DMS 273 treated with DMSO at 0.1 percent for 48 hours (cell line): ENCODE measurements at regions not wholly inside any gene's neighbourhood (a gene's known extent, or its start where the extent isn't known, plus 50 kb on each side); places are given as distances from the start of the nearest gene placed in this dataset.
"Not testable (repeated sequence)": the region's sequence is repeated elsewhere in the genome, so short reads cannot be mapped to it uniquely, and the experiment has no call there.

Source experiments
- DNase-seq: peaks from one replicate; lab custom pipeline; 2025; lab: John Stamatoyannopoulos, UW

- DNase-seq = not testable (repeated sequence)
Observed at GRCh38 chr7:135872861-135873260, 104.3 kb downstream of the MTPN start.

- DNase-seq = no peak
Observed at GRCh38 chr7:135862586-135863340, 114.2 kb upstream of the FAM180A start.

DNA sequence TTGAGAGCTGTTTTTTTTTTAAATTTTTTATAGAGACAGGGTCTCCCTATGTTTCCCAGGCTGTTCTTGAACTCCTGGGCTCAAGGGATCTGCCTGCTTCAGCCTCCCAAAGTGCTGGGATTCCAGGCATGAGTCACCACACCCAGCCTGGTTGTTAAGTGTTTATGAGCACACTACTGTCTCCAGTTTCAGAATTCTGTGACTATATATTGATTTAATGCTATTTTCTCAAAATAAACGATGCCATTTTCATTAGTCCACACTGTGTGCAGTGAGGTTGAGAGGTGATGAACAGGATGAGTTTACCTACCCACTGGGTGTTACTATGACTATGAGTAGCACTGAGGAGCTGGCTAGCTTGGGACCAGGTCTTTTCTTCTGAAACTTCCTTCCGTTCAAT, 110.9 kb upstream of the FAM180A start:
- DNase-seq = no peak

DNA sequence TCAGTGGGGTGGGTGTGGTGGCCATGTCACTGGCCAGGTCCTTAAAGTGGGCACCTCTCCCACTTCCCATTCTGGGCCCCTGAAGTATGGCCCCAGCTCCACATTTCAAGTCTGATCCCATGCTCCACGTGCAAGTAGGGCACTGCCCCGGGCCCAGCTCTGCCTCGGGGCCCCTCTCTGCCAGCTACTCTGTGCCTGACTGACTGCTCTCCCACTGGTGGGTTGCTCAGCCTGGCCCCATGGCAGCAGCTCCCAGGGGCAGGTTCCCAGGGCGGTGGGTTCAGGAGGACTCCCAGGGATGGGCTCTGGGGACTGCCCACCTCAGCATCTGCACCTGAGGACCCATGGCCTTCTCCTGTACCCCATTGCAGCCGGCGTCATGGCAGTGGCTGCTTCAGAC, 110.2 kb upstream of the FAM180A start:
- DNase-seq = no peak

DNA sequence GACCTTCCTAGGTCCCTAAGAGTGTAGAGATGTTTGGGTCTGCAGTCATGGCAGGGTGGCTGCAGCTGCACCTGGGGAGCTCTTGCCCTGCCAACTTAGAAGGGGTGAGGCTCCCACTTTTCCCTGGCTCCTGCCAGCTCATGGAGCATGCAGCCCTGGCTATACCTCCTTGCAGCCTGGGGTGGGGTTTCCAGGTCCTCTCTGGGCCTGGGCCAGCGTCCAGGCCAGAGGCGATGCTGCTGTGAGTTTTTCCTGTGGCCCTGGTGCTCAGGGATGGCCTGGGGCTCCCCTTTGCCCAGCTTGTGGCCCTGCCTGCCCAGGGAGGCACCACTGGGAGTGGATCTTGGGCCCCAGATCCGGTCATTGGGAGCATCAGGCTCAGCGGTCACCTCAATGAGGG, 109.8 kb upstream of the FAM180A start:
- DNase-seq = no peak

DNA sequence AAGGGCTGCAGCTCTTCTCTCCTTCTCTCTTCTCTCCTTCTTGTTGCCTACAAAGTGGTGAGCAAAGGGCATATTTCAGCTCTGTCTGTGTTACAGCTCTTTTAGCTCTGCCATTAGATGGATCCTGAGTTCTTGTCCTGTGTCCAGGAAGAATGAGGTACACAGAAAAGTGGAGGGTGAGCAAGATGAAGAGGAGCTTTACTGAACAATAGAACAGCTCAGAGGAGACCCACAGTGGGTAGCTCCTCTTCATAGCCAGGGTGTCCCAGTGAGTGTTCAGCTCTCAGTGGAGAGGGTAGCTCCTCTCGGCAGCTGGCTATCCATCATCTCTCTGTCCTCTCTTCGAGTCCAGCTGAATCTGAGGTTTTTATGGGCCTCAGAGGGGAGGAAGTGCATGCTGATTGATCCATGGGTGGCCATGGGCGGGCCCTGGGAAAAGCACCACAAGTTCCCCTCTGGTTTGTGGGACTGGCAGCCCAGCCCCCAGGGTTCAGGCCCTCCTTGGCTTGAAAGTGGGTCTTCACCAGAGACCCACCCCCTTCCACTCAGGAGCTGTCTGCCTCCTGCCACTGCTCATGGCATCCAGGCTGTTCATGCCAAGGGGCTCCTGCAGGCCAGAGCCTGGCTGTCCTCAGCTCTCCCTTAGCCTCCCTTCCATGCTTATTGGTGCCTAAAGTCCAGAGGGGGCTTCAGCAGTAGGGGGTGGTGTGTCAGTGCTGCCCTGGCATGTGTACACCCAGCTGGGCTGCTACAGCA, 109.1 kb upstream of the FAM180A start:
- no peak for DNase-seq

DNA sequence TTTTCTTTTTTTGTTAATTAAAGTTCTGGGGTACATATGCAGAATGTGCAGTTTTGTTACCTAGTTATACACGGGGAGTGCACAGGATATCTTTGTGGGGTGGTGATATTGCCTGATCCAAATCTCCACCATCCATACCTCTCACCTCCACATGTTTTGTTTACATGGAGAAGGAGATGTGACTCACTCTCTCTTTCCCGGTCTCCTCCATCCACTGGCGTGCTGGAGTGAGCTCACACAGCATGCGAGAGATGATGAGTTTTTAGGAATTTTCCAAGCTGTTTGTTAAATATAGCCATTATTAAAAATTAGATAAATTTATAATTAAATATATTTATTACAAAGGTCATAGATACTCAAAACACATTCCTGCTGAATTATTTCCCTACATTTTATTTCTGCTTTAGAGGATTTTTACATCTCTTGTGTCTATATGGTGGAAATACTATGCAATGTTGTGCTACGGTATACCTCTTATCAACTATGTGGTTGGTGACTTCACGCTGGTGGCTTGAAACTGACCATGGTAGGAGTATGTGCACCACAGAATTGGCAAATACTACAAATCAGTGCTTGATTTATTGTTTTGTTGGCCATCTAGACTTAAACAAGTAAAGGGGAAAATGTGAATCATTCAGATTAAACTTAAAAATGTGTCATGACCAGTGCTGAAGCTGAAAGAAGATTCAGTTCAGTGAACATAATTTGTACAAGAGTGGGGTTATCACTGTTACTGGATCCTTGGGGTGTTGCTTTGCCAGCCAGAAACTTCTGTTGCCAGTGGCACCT, 107.9 kb upstream of the FAM180A start:
- DNase-seq = no peak

GRCh38 chr7:135855846-135856245, 107.2 kb upstream of the FAM180A start:
- DNase-seq = no peak

GRCh38 chr7:135853499-135853898, 104.9 kb upstream of the FAM180A start:
- no peak for DNase-seq

- DNase-seq = no peak
Observed at GRCh38 chr7:135853008-135853407, 104.4 kb upstream of the FAM180A start.

DNA sequence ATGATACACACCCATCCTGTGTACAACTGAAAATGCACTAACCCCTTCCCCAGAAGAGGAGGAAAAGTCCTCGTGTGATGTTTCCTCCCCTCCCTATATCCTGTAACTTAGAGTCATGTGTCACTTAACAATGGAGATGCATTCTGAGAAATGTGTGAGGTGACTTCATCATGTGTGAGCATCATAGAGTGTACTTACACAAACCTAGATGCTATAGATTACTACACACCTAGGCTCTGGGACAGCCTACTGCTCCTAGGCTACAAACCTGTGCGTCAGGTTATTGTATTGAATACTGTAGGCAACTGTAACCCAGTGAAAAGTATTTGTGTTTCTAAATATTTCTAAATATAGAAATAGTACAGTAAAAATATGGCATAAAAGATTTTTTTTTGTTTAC, 98.6 kb upstream of the FAM180A start:
- DNase-seq = no peak

GRCh38 chr7:135846339-135846738, 97.7 kb upstream of the FAM180A start:
- no peak for DNase-seq

- no peak for DNase-seq
Observed at GRCh38 chr7:135845415-135846075, 96.9 kb upstream of the FAM180A start.

GRCh38 chr7:135844903-135845302, 96.3 kb upstream of the FAM180A start:
- DNase-seq = no peak

DNA sequence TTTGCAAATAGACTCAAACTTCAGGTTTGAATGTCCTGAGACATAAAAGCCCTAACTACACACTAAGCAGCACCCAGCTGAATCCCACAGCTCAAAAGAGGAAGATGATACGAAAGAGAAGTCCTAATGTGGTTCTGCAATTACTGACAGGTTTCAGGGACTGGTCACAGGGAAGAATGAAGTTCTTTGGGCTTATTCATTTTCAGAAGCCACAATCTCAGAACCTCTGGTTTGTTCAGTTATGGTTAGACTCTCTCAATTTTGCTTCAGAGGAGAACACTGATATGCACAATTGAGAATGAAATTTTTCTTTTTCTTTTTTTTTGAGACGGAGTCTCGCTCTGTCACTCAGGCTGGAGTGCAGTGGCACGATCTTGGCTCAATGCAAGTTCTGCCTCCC, 94.6 kb upstream of the FAM180A start:
- no peak for DNase-seq

GRCh38 chr7:135842446-135843179, 94.0 kb upstream of the FAM180A start:
- DNase-seq = no peak

DNA sequence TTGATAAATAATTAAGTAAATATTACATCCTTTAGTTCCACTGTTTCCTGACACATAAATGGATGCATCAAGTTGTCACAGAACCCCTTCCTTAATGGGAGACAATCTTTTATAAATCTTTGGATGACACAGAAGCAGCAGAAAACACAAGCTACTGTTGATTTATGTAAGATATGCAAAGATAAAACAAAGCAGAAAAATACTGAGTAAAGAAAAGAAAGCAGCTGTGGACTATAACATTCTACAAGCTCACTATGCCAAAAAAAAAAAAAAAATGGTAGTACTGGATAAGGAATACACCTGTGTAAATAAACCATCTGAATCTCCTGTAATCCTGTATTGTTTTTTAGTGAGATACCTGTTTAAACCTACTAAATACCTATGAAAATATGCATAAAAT, 92.0 kb upstream of the FAM180A start:
- no peak for DNase-seq

- DNase-seq = no peak
Observed at GRCh38 chr7:135837675-135838074, 89.1 kb upstream of the FAM180A start.

DNA sequence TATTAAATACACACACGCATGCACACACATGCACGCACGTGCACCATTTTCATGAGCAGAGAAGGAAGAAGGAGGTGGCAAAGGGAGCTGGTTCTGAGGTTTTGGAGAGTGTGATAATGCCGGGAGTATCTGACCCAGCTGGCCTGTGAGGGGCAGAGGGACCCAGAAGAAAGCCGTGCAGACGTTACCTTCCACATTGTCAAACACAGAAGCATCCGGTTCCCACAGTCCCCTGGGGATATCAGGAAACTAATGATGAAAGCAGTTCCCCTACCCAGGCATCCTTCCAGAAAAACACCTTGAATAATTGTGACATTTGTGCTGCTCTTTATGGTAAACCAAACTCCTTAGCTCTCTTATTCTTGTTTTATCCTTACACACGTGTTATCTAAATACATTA, 85.7 kb upstream of the FAM180A start:
- no peak for DNase-seq

DNA sequence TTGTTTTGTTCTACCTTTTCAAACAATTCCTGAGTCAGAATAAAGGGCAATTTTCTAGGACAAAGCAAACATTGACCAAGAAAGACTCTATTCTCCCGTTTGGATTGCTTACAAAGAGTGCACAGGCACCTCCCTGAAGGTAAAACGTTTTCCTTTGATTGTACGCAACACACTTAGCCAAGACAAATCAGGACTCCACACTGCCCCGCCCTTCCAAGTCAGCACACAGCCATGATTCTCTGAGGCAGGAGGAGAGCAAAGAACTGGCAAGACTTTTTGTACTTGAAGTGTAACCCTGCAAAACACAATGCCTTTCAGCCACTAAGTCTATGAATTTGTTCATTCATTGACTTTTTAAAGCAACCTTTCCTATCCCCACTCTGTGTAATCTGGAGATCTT, 85.0 kb upstream of the FAM180A start:
- DNase-seq = no peak

DNA sequence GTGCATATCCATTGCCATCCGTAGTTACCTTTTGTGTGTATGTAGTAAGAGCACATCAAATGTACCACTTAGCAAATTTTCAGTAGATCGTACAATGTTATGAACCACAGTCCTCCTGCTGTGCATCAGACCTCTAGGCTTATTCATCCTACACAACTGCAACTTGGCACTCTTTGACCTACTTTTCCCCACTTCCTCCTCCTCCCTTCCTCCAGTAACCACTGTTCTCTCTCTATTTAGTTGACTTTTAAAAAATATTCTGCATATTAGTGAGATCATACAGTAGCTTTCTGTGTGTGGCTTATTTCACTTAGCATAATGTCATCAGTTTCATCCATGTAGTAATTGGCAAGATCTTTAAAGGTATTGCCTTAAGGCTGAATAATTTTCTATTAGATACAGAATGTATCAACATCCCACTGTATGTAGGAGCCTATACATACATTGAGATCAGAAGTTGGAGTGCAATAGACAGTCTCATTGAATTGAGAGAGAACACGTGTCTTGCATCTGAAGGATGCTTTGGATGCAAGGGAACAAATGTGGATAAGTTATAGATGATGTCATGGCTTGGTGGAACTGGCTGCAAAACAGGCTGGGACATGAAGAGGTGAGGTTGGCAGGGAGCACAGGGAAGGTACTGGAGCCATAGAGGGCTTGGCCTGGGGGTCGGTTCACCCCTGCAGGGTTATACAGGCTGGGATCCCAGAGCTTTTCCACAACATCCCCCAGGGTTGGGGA, 83.0 kb upstream of the FAM180A start:
- DNase-seq = no peak
